ENCODE measurements at regions not wholly inside any gene's neighbourhood (a gene's known extent, or its start where the extent isn't known, plus 50 kb on each side); places are given as distances from the start of the nearest gene placed in this dataset.

GRCh38 chr1:29410476-29410875 is 174.2 kb downstream of the PTPRU start:
- no peak for TF ChIP-seq YY1 (IDR thresholded peaks at IDR 0.05; ENCODE audit: insufficient read depth, insufficient read length)
- no peak for TF ChIP-seq ZNF274 (IDR thresholded peaks at IDR 0.05; ENCODE audit: low read depth, low read length)
- TF ChIP-seq SUZ12 (IDR thresholded peaks at IDR 0.05; ENCODE audit: extremely low read depth, insufficient read depth, insufficient read length): no peak

Data from NT2/D1 (cell line).